ENCODE measurements at regions not wholly inside any gene's neighbourhood (a gene's known extent, or its start where the extent isn't known, plus 50 kb on each side); places are given as distances from the start of the nearest gene placed in this dataset.

- DNase-seq: no peak
Measured at GRCh38 chr4:180641495-180641894, 1601.7 kb upstream of the TENM3 start.

GRCh38 chr4:180642732-180643131 lies 1600.5 kb upstream of the TENM3 start:
- no peak for DNase-seq

- DNase-seq: no peak
Measured at GRCh38 chr4:180650273-180650672, 1592.9 kb upstream of the TENM3 start.

- no peak for DNase-seq
Measured at GRCh38 chr4:180652533-180652932, 1590.7 kb upstream of the TENM3 start.

GRCh38 chr4:180655886-180656285 lies 1587.3 kb upstream of the TENM3 start:
- DNase-seq: no peak

GRCh38 chr4:180657881-180658280 lies 1585.3 kb upstream of the TENM3 start:
- DNase-seq: no peak

GRCh38 chr4:180664766-180665368 lies 1578.3 kb upstream of the TENM3 start:
- DNase-seq: peak; percentile 62

- DNase-seq: no peak
Measured at GRCh38 chr4:180665481-180665880, 1577.7 kb upstream of the TENM3 start.

- peak; percentile 24 for DNase-seq
Measured at GRCh38 chr4:180665994-180666824, 1577.0 kb upstream of the TENM3 start.

- no peak for DNase-seq
Measured at GRCh38 chr4:180668732-180669131, 1574.5 kb upstream of the TENM3 start.

- no peak for DNase-seq
Measured at GRCh38 chr4:180669680-180670079, 1573.5 kb upstream of the TENM3 start.

- DNase-seq: no peak
Measured at GRCh38 chr4:180674619-180675358, 1568.4 kb upstream of the TENM3 start.

GRCh38 chr4:180675359-180675650 lies 1567.9 kb upstream of the TENM3 start:
- DNase-seq: no peak

- no peak for DNase-seq
Measured at GRCh38 chr4:180680305-180680704, 1562.9 kb upstream of the TENM3 start.

- DNase-seq: no peak
Measured at GRCh38 chr4:180682776-180683175, 1560.4 kb upstream of the TENM3 start.

GRCh38 chr4:180683186-180683585 lies 1560.0 kb upstream of the TENM3 start:
- no peak for DNase-seq

GRCh38 chr4:180688480-180688879 lies 1554.7 kb upstream of the TENM3 start:
- no peak for DNase-seq

GRCh38 chr4:180694875-180695274 lies 1548.3 kb upstream of the TENM3 start:
- DNase-seq: no peak

- DNase-seq: no peak
Measured at GRCh38 chr4:180695851-180696250, 1547.4 kb upstream of the TENM3 start.

- DNase-seq: no peak
Measured at GRCh38 chr4:180696460-180697092, 1546.6 kb upstream of the TENM3 start.

GRCh38 chr4:180698550-180699195 lies 1544.5 kb upstream of the TENM3 start:
- DNase-seq: no peak

- DNase-seq: no peak
Measured at GRCh38 chr4:180706766-180707165, 1536.4 kb upstream of the TENM3 start.

Data from activated CD4-positive, alpha-beta T cell treated with anti-CD3 and anti-CD28 coated beads, Interleukin-2, amount 50 U/mL, for 16 hours (primary cell).